H9 (cell line): ENCODE measurements at regions not wholly inside any gene's neighbourhood (a gene's known extent, or its start where the extent isn't known, plus 50 kb on each side); places are given as distances from the start of the nearest gene placed in this dataset.

Source experiments
- DNase-seq: peaks from one replicate; pipeline ENCODE4 v3.0.0-alpha.2; 2017
- H2AFZ ChIP-seq: one replicate; pipeline ENCODE4 v1.6.1; 2013; ENCODE audit warnings: mild to moderate bottlenecking, low read length, control low read depth, moderate library complexity
- H2AK5ac ChIP-seq: 2 replicates; pipeline ENCODE4 v1.6.1; 2013; ENCODE audit warnings: low read length, control low read depth, mixed read lengths; ENCODE audit not compliant: insufficient read length
- H2BK120ac ChIP-seq: one replicate; pipeline ENCODE4 v1.6.1; 2013; ENCODE audit warnings: low read depth, mild to moderate bottlenecking, low read length, control low read depth, inconsistent platforms; ENCODE audit not compliant: poor library complexity, severe bottlenecking
- H2BK12ac ChIP-seq: 2 replicates; pipeline ENCODE4 v1.6.1; 2013; ENCODE audit warnings: low read length, control low read depth, mixed read lengths, low read depth; ENCODE audit not compliant: insufficient read length
- H2BK15ac ChIP-seq: 2 replicates; pipeline ENCODE4 v1.6.1; 2013; ENCODE audit warnings: low read depth, low read length, control low read depth
- H2BK20ac ChIP-seq: one replicate; pipeline ENCODE4 v1.6.1; 2013; ENCODE audit warnings: low read depth, mild to moderate bottlenecking, low read length, control low read depth, inconsistent platforms; ENCODE audit not compliant: poor library complexity, severe bottlenecking
- H2BK5ac ChIP-seq: 2 replicates; pipeline ENCODE4 v1.6.1; 2013; ENCODE audit warnings: low read length, control low read depth, mixed read lengths; ENCODE audit not compliant: insufficient read length
- H3K14ac ChIP-seq: 2 replicates; pipeline ENCODE4 v1.6.1; 2013; ENCODE audit warnings: low read length, control low read depth; ENCODE audit not compliant: insufficient read depth
- H3K18ac ChIP-seq: 2 replicates; pipeline ENCODE4 v1.6.1; 2013; ENCODE audit warnings: low read depth, mild to moderate bottlenecking, mixed read lengths, low read length, control low read depth; ENCODE audit not compliant: insufficient read length
- H3K23ac ChIP-seq: 2 replicates; pipeline ENCODE4 v1.6.1; 2013; ENCODE audit warnings: low read length, control low read depth, mixed read lengths, low read depth; ENCODE audit not compliant: insufficient read length
- H3K23me2 ChIP-seq: 2 replicates; pipeline ENCODE4 v1.6.1; 2013; ENCODE audit warnings: low read depth, mild to moderate bottlenecking, mixed read lengths, low read length, control low read depth; ENCODE audit not compliant: insufficient read length, poor library complexity, severe bottlenecking
- H3K27ac ChIP-seq: 2 replicates; pipeline ENCODE4 v1.5.1; 2013; ENCODE audit warnings: low read length, control low read depth, mixed read lengths, low read depth; ENCODE audit not compliant: insufficient read length
- H3K27me3 ChIP-seq: 2 replicates; pipeline ENCODE4 v1.6.1; 2013; ENCODE audit warnings: low read length, control low read depth, inconsistent platforms; ENCODE audit not compliant: insufficient read depth
- H3K4ac ChIP-seq: 2 replicates; pipeline ENCODE4 v1.6.1; 2013; ENCODE audit warnings: low read depth, mild to moderate bottlenecking, control low read depth, inconsistent platforms, low read length, moderate library complexity
- H3K4me1 ChIP-seq: 2 replicates; pipeline ENCODE4 v1.6.1; 2013; ENCODE audit warnings: low read length, control low read depth, inconsistent platforms; ENCODE audit not compliant: insufficient read depth
- H3K4me2 ChIP-seq: 2 replicates; pipeline ENCODE4 v1.6.1; 2013; ENCODE audit warnings: low read length, control low read depth, mixed read lengths; ENCODE audit not compliant: insufficient read length, insufficient read depth
- H3K56ac ChIP-seq: 2 replicates; pipeline ENCODE4 v1.6.1; 2013; ENCODE audit warnings: low read depth, mild to moderate bottlenecking, mixed read lengths, low read length, control low read depth; ENCODE audit not compliant: insufficient read length
- H3K79me1 ChIP-seq: 2 replicates; pipeline ENCODE4 v1.6.1; 2013; ENCODE audit warnings: low read depth, mild to moderate bottlenecking, moderate library complexity, low read length, control low read depth, inconsistent platforms; ENCODE audit not compliant: insufficient read depth, poor library complexity, severe bottlenecking
- H3K79me2 ChIP-seq: 2 replicates; pipeline ENCODE4 v1.6.1; 2013; ENCODE audit warnings: low read length, control low read depth, inconsistent platforms; ENCODE audit not compliant: insufficient read depth
- H3K9ac ChIP-seq: 2 replicates; pipeline ENCODE4 v1.6.1; 2013; ENCODE audit warnings: low read length, control low read depth, mixed read lengths; ENCODE audit not compliant: insufficient read length; ENCODE audit errors: extremely low read depth
- H3K9me3 ChIP-seq: one replicate; pipeline ENCODE4 v1.6.1; 2013; ENCODE audit warnings: low read depth, low read length, inconsistent platforms; ENCODE audit not compliant: control insufficient read depth
- H3T11ph ChIP-seq: one replicate; pipeline ENCODE4 v1.6.1; 2013; ENCODE audit warnings: mild to moderate bottlenecking, low read length, control low read depth, inconsistent platforms
- H4K20me1 ChIP-seq: one replicate; pipeline ENCODE4 v1.6.1; 2013; ENCODE audit not compliant: control insufficient read depth, insufficient read length, insufficient read depth
- H4K5ac ChIP-seq: 2 replicates; pipeline ENCODE4 v1.6.1; 2013; ENCODE audit warnings: low read depth, mild to moderate bottlenecking, mixed read lengths, low read length, control low read depth; ENCODE audit not compliant: insufficient read length
- H4K8ac ChIP-seq: replicated peaks from 2 replicates; pipeline ENCODE4 v1.6.1; 2013; ENCODE audit warnings: low read length, control low read depth, mixed read lengths, low read depth; ENCODE audit not compliant: insufficient read length
- H4K91ac ChIP-seq: 2 replicates; pipeline ENCODE4 v1.6.1; 2013; ENCODE audit warnings: low read depth, mild to moderate bottlenecking, moderate library complexity, mixed read lengths, low read length, control low read depth; ENCODE audit not compliant: insufficient read length
- H3K27ac Mint-ChIP-seq, 3 experiments: 2 replicates in 2 of 3; 3 replicates in 1 of 3; pipeline ENCODE4 v1.8.0; 2020 to 2021; ENCODE audit warnings: mixed read lengths in 3 of 3, mild to moderate bottlenecking in 1 of 3, moderate library complexity in 1 of 3
- H3K27me3 Mint-ChIP-seq: 2 replicates; pipeline ENCODE4 v1.8.0; 2021; ENCODE audit warnings: low read depth, mild to moderate bottlenecking, moderate library complexity, mixed read lengths
- H3K36me3 Mint-ChIP-seq, 3 experiments: 2 replicates in 2 of 3; 3 replicates in 1 of 3; pipeline ENCODE4 v1.8.0; 2020 to 2021; ENCODE audit warnings: low read depth in 3 of 3, mixed read lengths in 3 of 3; ENCODE audit not compliant: insufficient read depth in 1 of 3
- H3K4me1 Mint-ChIP-seq, 2 experiments: 2 replicates each; pipeline ENCODE4 v1.8.0; 2020; ENCODE audit warnings: mixed read lengths in 2 of 2
- H3K4me3 Mint-ChIP-seq, 2 experiments: 2 replicates in 1 of 2; 3 replicates in 1 of 2; pipeline ENCODE4 v1.8.0; 2020 to 2021; ENCODE audit warnings: mild to moderate bottlenecking in 2 of 2, mixed read lengths in 2 of 2, moderate library complexity in 1 of 2
- H3K9me3 Mint-ChIP-seq, 2 experiments: 2 replicates in 1 of 2; 3 replicates in 1 of 2; pipeline ENCODE4 v1.8.0; 2020; ENCODE audit warnings: mild to moderate bottlenecking in 2 of 2, mixed read lengths in 2 of 2, moderate library complexity in 1 of 2
- CTCF ChIP-seq: fragments of 200-600 bp; sonication (generic); conservative IDR thresholded peaks from 3 replicates; pipeline ENCODE4 v1.8.0; 2021; ENCODE audit warnings: antibody characterized with exemption, mild to moderate bottlenecking
- WGBS: extraction: QIAGEN DNeasy Blood & Tissue Kit; methylation state at CpG from one replicate; pipeline ENCODE4 v1.1.7; 2013; ENCODE audit warnings: missing lambda C conversion rate, low lambda C conversion rate, mixed read lengths; ENCODE audit not compliant: insufficient read length; ENCODE audit errors: extremely low coverage; 5-methylcytosine and 5-hydroxymethylcytosine counted together

- no peaks in the 10 kb centered on the region for H3K79me2 ChIP-seq
- H4K20me1 ChIP-seq = no peaks in the 10 kb centered on the region
- H3K79me1 ChIP-seq = no peaks in the 10 kb centered on the region
- H3K4me1 ChIP-seq = no peaks in the 10 kb centered on the region
- no peak overlapping the region for H3K14ac ChIP-seq
- H3K27ac ChIP-seq = no peak overlapping the region
- no CpG with 5 or more reads among the region's 5 CpGs for WGBS
- no peak overlapping the region for H3K9ac ChIP-seq
- no peak overlapping the region for H3K4ac ChIP-seq
- no peaks in the 10 kb centered on the region; the same call in 1 of the 2 replicates for H3K27me3 ChIP-seq
- no peak overlapping the region for H2AK5ac ChIP-seq
- no peak overlapping the region for H3K18ac ChIP-seq
- H3K23ac ChIP-seq = no peak overlapping the region
- H2BK5ac ChIP-seq = no peak overlapping the region
- Mint-ChIP-seq H3K27me3 (peaks cover 4% of the 10 kb centered on the region), H3K9me3 (no peaks in the 10 kb centered on the region; a peak in 1 of 5 replicates), H3K4me1 (0 out of 4 replicates have a peak, but pooled peaks cover 0 to 6% of the 10 kb centered on the region in 2 experiments), H3K4me3 (no peak overlapping the region), H3K36me3 (no peaks in the 10 kb centered on the region), H3K27ac (no peak overlapping the region; a peak in 1 of 7 replicates)
- no peaks in the 10 kb centered on the region for H3K9me3 ChIP-seq
- no peaks in the 10 kb centered on the region for H3K23me2 ChIP-seq
- H4K8ac ChIP-seq = no peak overlapping the region
- no peak overlapping the region for H3K56ac ChIP-seq
- H2BK20ac ChIP-seq = no peak overlapping the region
- DNase-seq = no peak
- no peak overlapping the region for H3T11ph ChIP-seq
- H2BK12ac ChIP-seq = no peak overlapping the region
- no peak overlapping the region for H4K5ac ChIP-seq
- H3K4me2 ChIP-seq = no peak overlapping the region
- no peak overlapping the region for H2BK120ac ChIP-seq
- no peak overlapping the region for H2BK15ac ChIP-seq
- no peak overlapping the region for H2AFZ ChIP-seq
- no peak for TF ChIP-seq CTCF
- H4K91ac ChIP-seq = no peak overlapping the region
Measured at GRCh38 chr20:24147479-24147878, 158.9 kb upstream of the GGTLC1 start.
